MM.1S (cell line): ENCODE measurements at regions not wholly inside any gene's neighbourhood (a gene's known extent, or its start where the extent isn't known, plus 50 kb on each side); places are given as distances from the start of the nearest gene placed in this dataset.

ENCODE experiments used
- CTCF ChIP-seq: fragments of 300-600 bp; sonication (generic); IDR thresholded peaks from 2 replicates; pipeline ENCODE4 v1.5.1; 2016; ENCODE audit warnings: antibody characterized with exemption, low read length, mixed read lengths
- EZH2 ChIP-seq: fragments of 300-600 bp; sonication (generic); optimal IDR thresholded peaks from 2 replicates; pipeline ENCODE3; 2017; ENCODE audit warnings: low read depth, mild to moderate bottlenecking, antibody characterized with exemption, low read length, mixed read lengths

GRCh38 chr6:129923530-129924250, 62.6 kb upstream of the TMEM244 start:
- no peak for TF ChIP-seq CTCF
- TF ChIP-seq EZH2, result no peak
